IMR-90 (cell line): ENCODE measurements at regions not wholly inside any gene's neighbourhood (a gene's known extent, or its start where the extent isn't known, plus 50 kb on each side); places are given as distances from the start of the nearest gene placed in this dataset.

Source experiments
- ATAC-seq: fragments of 200-7000 bp; cut with Tn5 transposase; 2 replicates; pipeline ENCODE4 v1.9.1; 2020; ENCODE audit warnings: low read depth, mild to moderate bottlenecking, moderate library complexity
- BruUV-seq: library from RNA; stranded (reverse); fragments of 400-500 nt; replicated peaks from 2 replicates; lab custom pipeline; 2021; lab: Mats Ljungman, UMichigan
- CTCF ChIA-PET: fragments of 300-600 bp; formaldehyde crosslinking; extraction: SDS; loops from one replicate; lab custom pipeline; 2021; ENCODE audit warnings: antibody characterized with exemption; lab: Yijun Ruan, JAX
- POLR2A ChIA-PET: fragments of 300-600 bp; sonication (Branson Sonifier 250); formaldehyde crosslinking; loops from one replicate; lab custom pipeline; 2022; ENCODE audit warnings: antibody characterized with exemption; ENCODE audit not compliant: unreplicated experiment; lab: Charles Lee
- DNase-seq: peaks from one replicate; pipeline ENCODE4 v3.0.0; 2013
- H2AFZ ChIP-seq: replicated peaks from 2 replicates; pipeline ENCODE3; 2013; ENCODE audit warnings: low read length, mild to moderate bottlenecking; ENCODE audit not compliant: poor library complexity
- H2AK5ac ChIP-seq: 2 replicates; pipeline ENCODE4 v1.6.1; 2013; ENCODE audit warnings: low read depth, low read length, inconsistent platforms
- H2AK9ac ChIP-seq: replicated peaks from 2 replicates; pipeline ENCODE3; 2013; ENCODE audit warnings: mild to moderate bottlenecking, low read depth, low read length, moderate library complexity; ENCODE audit not compliant: poor library complexity
- H2BK120ac ChIP-seq: 2 replicates; pipeline ENCODE4 v1.6.1; 2013; ENCODE audit warnings: low read depth, low read length, inconsistent platforms
- H2BK15ac ChIP-seq: 3 replicates; pipeline ENCODE4 v1.6.1; 2013; ENCODE audit warnings: low read depth, low read length, inconsistent platforms
- H2BK20ac ChIP-seq: 2 replicates; pipeline ENCODE4 v1.6.1; 2013; ENCODE audit warnings: low read depth, mild to moderate bottlenecking, inconsistent platforms, low read length, moderate library complexity
- H2BK5ac ChIP-seq: 2 replicates; pipeline ENCODE4 v1.6.1; 2013; ENCODE audit warnings: mild to moderate bottlenecking, low read depth, low read length, inconsistent platforms; ENCODE audit not compliant: poor library complexity, severe bottlenecking
- H3K14ac ChIP-seq: replicated peaks from 2 replicates; pipeline ENCODE4 v1.6.1; 2013; ENCODE audit warnings: low read depth, low read length, inconsistent platforms
- H3K18ac ChIP-seq: 2 replicates; pipeline ENCODE4 v1.6.1; 2013; ENCODE audit warnings: low read depth, low read length, control low read depth
- H3K23ac ChIP-seq: 2 replicates; pipeline ENCODE4 v1.6.1; 2013; ENCODE audit warnings: low read depth, low read length, inconsistent platforms
- H3K27ac ChIP-seq: 2 replicates; pipeline ENCODE4 v1.5.1; 2013; ENCODE audit warnings: mild to moderate bottlenecking, control low read depth, low read length; ENCODE audit not compliant: insufficient read depth
- H3K27me3 ChIP-seq: 2 replicates; pipeline ENCODE4 v1.6.1; 2013; ENCODE audit warnings: low read length; ENCODE audit not compliant: control insufficient read depth, insufficient read depth
- H3K36me3 ChIP-seq: 2 replicates; pipeline ENCODE4 v1.6.1; 2013; ENCODE audit warnings: low read length, mixed read lengths; ENCODE audit not compliant: control insufficient read depth, insufficient read depth
- H3K4ac ChIP-seq: 2 replicates; pipeline ENCODE4 v1.6.1; 2013; ENCODE audit warnings: low read depth, low read length, inconsistent platforms
- H3K4me1 ChIP-seq: 2 replicates; pipeline ENCODE4 v1.6.1; 2013; ENCODE audit warnings: low read length, mixed read lengths; ENCODE audit not compliant: control insufficient read depth, insufficient read depth
- H3K4me2 ChIP-seq: 2 replicates; pipeline ENCODE4 v1.6.1; 2013; ENCODE audit warnings: low read depth, mild to moderate bottlenecking, control low read depth, low read length, moderate library complexity
- H3K4me3 ChIP-seq: 2 replicates; pipeline ENCODE4 v1.5.1; 2013; ENCODE audit warnings: low read depth, mild to moderate bottlenecking, control low read depth, low read length, moderate library complexity; ENCODE audit not compliant: insufficient read depth
- H3K56ac ChIP-seq: 2 replicates; pipeline ENCODE4 v1.6.1; 2013; ENCODE audit warnings: low read length, inconsistent platforms; ENCODE audit not compliant: insufficient read depth; ENCODE audit errors: extremely low read depth
- H3K79me1 ChIP-seq, 2 experiments: 2 replicates each; pipeline ENCODE4 v1.6.1; 2013; ENCODE audit warnings: low read length in 2 of 2, inconsistent platforms in 1 of 2, low read depth in 1 of 2
- H3K9ac ChIP-seq: 2 replicates; pipeline ENCODE4 v1.6.1; 2013; ENCODE audit warnings: low read depth, low read length, control low read depth
- H3K9me1 ChIP-seq: 2 replicates; pipeline ENCODE4 v1.6.1; 2013; ENCODE audit warnings: low read length, inconsistent platforms; ENCODE audit not compliant: insufficient read depth
- H3K9me3 ChIP-seq: 2 replicates; pipeline ENCODE4 v1.6.1; 2013; ENCODE audit warnings: low read length; ENCODE audit not compliant: control insufficient read depth, insufficient read depth
- H4K20me1 ChIP-seq: 2 replicates; pipeline ENCODE4 v1.6.1; 2013; ENCODE audit warnings: low read length, inconsistent platforms; ENCODE audit not compliant: insufficient read depth
- H4K5ac ChIP-seq: 2 replicates; pipeline ENCODE4 v1.6.1; 2013; ENCODE audit warnings: mild to moderate bottlenecking, low read depth, low read length, control low read depth
- H4K8ac ChIP-seq, 2 experiments: 2 replicates each; pipeline ENCODE4 v1.6.1; 2013; ENCODE audit warnings: low read depth in 2 of 2, low read length in 2 of 2, control low read depth in 1 of 2, inconsistent platforms in 1 of 2
- H4K91ac ChIP-seq: 2 replicates; pipeline ENCODE4 v1.6.1; 2013; ENCODE audit warnings: low read depth, low read length, inconsistent platforms; ENCODE audit not compliant: insufficient read depth
- BHLHE40 ChIP-seq: fragments of 150-350 bp; IDR thresholded peaks from 2 replicates; pipeline ENCODE4 v1.6.1; 2016; ENCODE audit warnings: mild to moderate bottlenecking, low read depth, low read length
- FOS ChIP-seq: fragments of 150-350 bp; IDR thresholded peaks from 2 replicates; pipeline ENCODE4 v1.6.1; 2016; ENCODE audit warnings: low read depth, low read length
- MAFK ChIP-seq: IDR thresholded peaks from 2 replicates; pipeline ENCODE4 v1.6.1; 2012; ENCODE audit warnings: low read depth, low read length, improper control_type of control experiment
- MAZ ChIP-seq: IDR thresholded peaks from 2 replicates; pipeline ENCODE4 v1.6.1; 2012; ENCODE audit warnings: low read depth, mild to moderate bottlenecking, low read length, improper control_type of control experiment, moderate library complexity, borderline replicate concordance
- NFE2L2 ChIP-seq: fragments of 150-350 bp; IDR thresholded peaks from 2 replicates; pipeline ENCODE4 v1.6.1; 2016; ENCODE audit warnings: low read depth, mild to moderate bottlenecking, low read length
- POLR2A ChIP-seq: IDR thresholded peaks from 2 replicates; pipeline ENCODE4 v1.6.1; 2012; ENCODE audit warnings: mild to moderate bottlenecking, low read depth, low read length
- RAD21 ChIP-seq: IDR thresholded peaks from 2 replicates; pipeline ENCODE4 v1.6.1; 2012; ENCODE audit warnings: low read length, improper control_type of control experiment
- RCOR1 ChIP-seq: IDR thresholded peaks from 2 replicates; pipeline ENCODE4 v1.6.1; 2012; ENCODE audit warnings: mild to moderate bottlenecking, low read length, improper control_type of control experiment; ENCODE audit not compliant: insufficient replicate concordance
- RFX5 ChIP-seq: IDR thresholded peaks from 2 replicates; pipeline ENCODE4 v1.8.0; 2012; ENCODE audit warnings: low read depth, mild to moderate bottlenecking, low read length, moderate library complexity
- WGBS, 2 experiments: methylation state at CpG; one replicate each; pipeline versions ENCODE4 v1.1.5 to v1.1.7; 2013; ENCODE audit warnings: missing lambda C conversion rate in 2 of 2; ENCODE audit not compliant: insufficient read length in 1 of 2; ENCODE audit errors: extremely low coverage in 2 of 2; 5-methylcytosine and 5-hydroxymethylcytosine counted together
- dilution Hi-C: fragments of 300-500 bp; cut with HindIII; formaldehyde crosslinking; loops from one replicate; pipeline ENCODE4 v1.14.3; 2018; ENCODE audit warnings: low sequenced_read_pairs; ENCODE audit not compliant: unreplicated experiment
- in situ Hi-C: fragments of 300-500 bp; cut with MboI; formaldehyde crosslinking; loops from 3 replicates; pipeline ENCODE4 v1.14.3; 2019; ENCODE audit warnings: low sequenced_read_pairs, inconsistent platforms, mixed read lengths
- intact Hi-C: fragments of 100-400 bp; cut with micrococcal nuclease; formaldehyde crosslinking; loops from 2 replicates; pipeline ENCODE4 v1.10.0; 2022
- TF ChIP-seq, protein P1 (sequence below): fragments of 150-350 bp; IDR thresholded peaks from 2 replicates; pipeline ENCODE4 v1.6.1; 2016; ENCODE audit warnings: low read depth, mild to moderate bottlenecking, low read length, moderate library complexity, borderline replicate concordance
- TF ChIP-seq, protein P2 (sequence below): fragments of 150-350 bp; IDR thresholded peaks from 2 replicates; pipeline ENCODE4 v1.6.1; 2017; ENCODE audit warnings: mild to moderate bottlenecking, antibody characterized with exemption, low read length, low read depth

DNA sequence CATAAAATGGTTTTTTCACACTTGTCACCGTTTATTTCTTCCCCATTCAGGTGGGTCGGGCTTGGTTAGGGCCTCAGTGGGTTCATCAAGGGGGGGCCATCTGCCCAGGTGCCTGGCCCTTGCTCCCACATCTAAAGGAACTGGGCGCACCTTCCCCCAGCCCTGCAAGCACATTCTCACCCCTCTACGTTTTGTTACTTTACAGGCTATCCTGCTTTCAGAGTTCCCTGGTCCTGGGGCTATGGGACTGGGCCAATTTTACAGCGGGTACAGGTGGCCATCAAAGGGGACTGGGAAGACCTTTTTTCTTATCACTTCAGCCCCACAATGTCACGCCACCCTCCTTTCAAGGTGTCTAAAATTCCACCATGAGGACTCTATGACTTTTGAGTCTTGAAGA, 71.8 kb upstream of the HAAO start:
- no peak overlapping the region for H2AFZ ChIP-seq
- H4K20me1 ChIP-seq: no peaks in the 10 kb centered on the region
- no peak overlapping the region for H4K5ac ChIP-seq
- no peak overlapping the region for H3K9ac ChIP-seq
- no peaks in the 10 kb centered on the region for H3K79me1 ChIP-seq
- H3K27me3 ChIP-seq: 0 out of 2 replicates have a peak, but pooled peaks cover 2% of the 10 kb centered on the region
- H3K14ac ChIP-seq: no peak overlapping the region
- H2BK5ac ChIP-seq: no peak overlapping the region
- no peak overlapping the region for H2AK9ac ChIP-seq
- H3K4me1 ChIP-seq: no peaks in the 10 kb centered on the region; the same call in none of the 2 replicates
- H3K36me3 ChIP-seq: no peaks in the 10 kb centered on the region
- H3K9me1 ChIP-seq: no peaks in the 10 kb centered on the region
- in situ Hi-C loops: no loop called here
- BruUV-seq: no TSS peak
- peaks cover 12% of the 10 kb centered on the region for H3K9me3 ChIP-seq
- DNase-seq (no peak), ATAC-seq (no peak)
- no peak overlapping the region for H2BK15ac ChIP-seq
- no peak overlapping the region for H3K4ac ChIP-seq
- H3K23ac ChIP-seq: no peak overlapping the region
- no peak overlapping the region for H4K8ac ChIP-seq
- no peak overlapping the region for H3K4me2 ChIP-seq
- H2AK5ac ChIP-seq: no peak overlapping the region
- CTCF ChIA-PET: no interaction called here
- H2BK20ac ChIP-seq: no peak overlapping the region
- intact Hi-C loops: no loop called here
- dilution Hi-C loops: no loop called here
- H3K27ac ChIP-seq: no peak overlapping the region
- 92% methylated on average over 2 of the region's 6 CpGs; no CpG with 5 or more reads in 1 of the 2 experiments for WGBS, 2 experiments
- H4K91ac ChIP-seq: no peak overlapping the region
- no peak overlapping the region for H3K56ac ChIP-seq
- POLR2A ChIA-PET: no interaction called here
- H2BK120ac ChIP-seq: no peak overlapping the region
- TF ChIP-seq MAFK (no peak), POLR2A (no peak), RFX5 (no peak), RCOR1 (no peak), FOS (no peak), RAD21 (no peak), BHLHE40 (no peak), NFE2L2 (no peak), MAZ (no peak)
- TF ChIP-seq, protein P1, sequence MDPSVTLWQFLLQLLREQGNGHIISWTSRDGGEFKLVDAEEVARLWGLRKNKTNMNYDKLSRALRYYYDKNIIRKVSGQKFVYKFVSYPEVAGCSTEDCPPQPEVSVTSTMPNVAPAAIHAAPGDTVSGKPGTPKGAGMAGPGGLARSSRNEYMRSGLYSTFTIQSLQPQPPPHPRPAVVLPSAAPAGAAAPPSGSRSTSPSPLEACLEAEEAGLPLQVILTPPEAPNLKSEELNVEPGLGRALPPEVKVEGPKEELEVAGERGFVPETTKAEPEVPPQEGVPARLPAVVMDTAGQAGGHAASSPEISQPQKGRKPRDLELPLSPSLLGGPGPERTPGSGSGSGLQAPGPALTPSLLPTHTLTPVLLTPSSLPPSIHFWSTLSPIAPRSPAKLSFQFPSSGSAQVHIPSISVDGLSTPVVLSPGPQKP: no peak
- TF ChIP-seq, protein P2, sequence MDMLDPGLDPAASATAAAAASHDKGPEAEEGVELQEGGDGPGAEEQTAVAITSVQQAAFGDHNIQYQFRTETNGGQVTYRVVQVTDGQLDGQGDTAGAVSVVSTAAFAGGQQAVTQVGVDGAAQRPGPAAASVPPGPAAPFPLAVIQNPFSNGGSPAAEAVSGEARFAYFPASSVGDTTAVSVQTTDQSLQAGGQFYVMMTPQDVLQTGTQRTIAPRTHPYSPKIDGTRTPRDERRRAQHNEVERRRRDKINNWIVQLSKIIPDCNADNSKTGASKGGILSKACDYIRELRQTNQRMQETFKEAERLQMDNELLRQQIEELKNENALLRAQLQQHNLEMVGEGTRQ: no peak
- no peak overlapping the region for H3K4me3 ChIP-seq
- H3K18ac ChIP-seq: no peak overlapping the region
